NCI-H1930 (cell line): ENCODE measurements at regions not wholly inside any gene's neighbourhood (a gene's known extent, or its start where the extent isn't known, plus 50 kb on each side); places are given as distances from the start of the nearest gene placed in this dataset.
"Not testable (repeated sequence)": the region's sequence is repeated elsewhere in the genome, so short reads cannot be mapped to it uniquely, and the experiment has no call there.

Experiments used
- DNase-seq, 2 experiments: peaks; one replicate each; lab custom pipeline; 2025; lab: John Stamatoyannopoulos, UW

DNA sequence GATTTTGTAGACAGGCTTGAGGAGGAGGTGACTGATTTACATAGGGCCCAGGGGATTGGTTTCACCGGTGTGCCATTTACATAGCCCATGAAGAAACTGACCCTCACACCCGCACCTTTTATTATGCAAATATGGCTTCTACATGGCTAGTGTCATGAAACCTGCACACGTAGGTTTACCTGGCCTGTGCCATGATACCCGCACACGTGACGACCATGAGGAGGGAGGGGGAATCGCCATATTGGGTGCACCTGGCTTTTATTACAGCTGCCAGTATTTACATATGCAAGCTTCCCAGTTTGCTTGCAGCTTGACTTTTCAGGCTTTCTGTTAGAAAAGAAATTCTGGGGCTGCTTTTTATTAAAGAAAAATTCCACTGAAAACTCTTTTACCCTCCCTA, 359.7 kb downstream of the ADAM29 start:
- DNase-seq: no peak

DNA sequence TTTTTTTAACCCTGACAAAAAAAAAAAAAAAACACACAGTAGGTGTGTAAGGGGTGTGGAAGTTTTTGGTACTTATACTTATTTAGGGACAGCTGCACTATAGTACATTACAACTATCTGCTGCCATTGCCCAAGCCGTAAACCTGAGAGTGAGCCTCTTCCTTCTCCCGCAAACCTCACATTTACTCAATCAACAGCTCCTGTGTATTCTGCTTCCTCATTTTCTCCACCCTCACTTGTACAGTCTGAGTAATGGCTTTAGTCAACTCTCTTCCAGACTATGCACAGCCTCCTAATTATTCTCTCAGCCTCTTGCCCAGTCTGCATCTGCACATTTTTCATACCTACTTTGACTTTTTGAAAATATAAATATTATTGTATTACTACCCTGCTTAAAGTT, 362.0 kb downstream of the ADAM29 start:
- DNase-seq: no peak

DNA sequence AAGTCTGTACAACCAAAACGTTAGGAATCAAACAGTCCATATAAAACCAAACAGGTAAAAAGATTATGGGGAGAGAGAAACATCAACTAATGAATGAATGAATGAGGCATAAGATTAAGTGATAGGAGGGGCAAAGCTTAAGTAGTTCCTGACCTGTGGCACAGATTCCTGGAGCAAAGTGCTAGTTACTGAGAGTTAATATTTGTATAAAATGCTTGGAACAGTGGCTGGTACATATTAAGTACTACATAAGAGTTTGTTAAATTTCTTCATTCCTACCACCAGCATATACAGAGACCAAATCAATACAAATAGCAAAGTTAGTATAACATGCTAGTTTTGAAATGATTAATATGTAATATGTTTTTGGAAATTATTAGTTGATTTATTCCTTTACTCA, 363.7 kb downstream of the ADAM29 start:
- no peak for DNase-seq

DNA sequence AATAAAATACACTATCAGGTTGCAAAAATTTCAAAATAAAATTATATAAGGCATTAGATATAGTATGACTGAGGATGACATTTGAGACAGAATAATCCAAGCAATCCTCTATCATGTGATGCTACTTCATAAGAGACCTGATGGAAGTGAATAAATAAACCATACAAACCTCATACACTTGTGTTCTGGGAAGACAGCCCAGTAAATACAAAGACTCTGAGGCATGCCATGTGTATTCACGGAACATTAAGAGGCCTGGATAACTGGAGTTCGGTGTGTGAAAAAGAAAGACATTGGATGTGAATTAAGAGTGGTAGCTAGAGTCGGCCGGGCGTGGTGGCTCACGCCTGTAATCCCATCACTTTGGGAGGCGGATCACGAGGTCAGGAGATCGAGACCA, 364.2 kb downstream of the ADAM29 start:
- DNase-seq: no peak

DNA sequence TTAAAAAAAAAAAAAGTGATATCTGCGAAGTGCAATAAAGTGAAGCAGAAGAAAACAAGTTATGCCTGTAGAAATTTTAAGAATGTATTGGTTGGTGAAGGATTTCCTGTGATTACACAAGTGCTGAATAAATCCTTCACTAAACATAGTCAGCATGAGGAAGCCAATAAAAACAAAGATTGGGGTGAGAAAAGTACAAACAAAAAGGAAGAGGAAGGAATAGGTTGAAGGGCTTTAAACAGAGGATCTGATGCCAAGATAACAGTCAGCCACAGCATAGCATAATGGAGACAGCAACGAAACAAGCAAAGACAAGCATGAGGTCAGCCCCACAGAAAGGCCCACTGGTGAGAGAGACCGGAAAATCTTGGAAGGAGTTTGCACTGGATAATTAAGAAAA, 372.2 kb downstream of the ADAM29 start:
- no peak for DNase-seq

DNA sequence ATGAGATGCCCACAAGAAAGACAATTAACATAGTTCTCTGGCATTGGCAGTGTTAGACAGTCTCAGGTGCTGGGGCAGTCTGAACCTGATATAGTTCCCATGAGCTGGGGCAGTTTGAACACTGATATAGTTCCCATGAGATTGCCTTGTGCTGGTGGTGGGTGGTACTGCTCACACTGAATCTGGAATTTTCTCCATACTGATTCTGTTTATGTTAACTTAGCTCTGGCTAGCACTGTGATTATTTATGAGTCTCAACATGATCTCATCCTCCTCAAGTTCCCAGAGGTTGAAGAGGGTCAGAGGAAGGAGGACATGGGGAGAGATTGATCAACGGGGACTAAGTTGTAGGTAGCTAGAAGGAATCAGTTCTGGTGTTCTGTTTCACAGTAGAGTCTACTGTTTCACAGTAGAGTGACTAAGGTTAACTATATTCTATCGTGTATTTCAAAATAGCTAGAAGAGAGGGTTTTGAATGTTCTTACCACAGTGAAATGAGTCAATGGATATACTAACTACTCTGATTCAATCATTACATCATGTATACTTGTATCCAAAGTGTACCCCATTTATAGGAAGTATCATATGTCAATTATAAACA, 379.9 kb downstream of the ADAM29 start:
- DNase-seq: no peak

DNA sequence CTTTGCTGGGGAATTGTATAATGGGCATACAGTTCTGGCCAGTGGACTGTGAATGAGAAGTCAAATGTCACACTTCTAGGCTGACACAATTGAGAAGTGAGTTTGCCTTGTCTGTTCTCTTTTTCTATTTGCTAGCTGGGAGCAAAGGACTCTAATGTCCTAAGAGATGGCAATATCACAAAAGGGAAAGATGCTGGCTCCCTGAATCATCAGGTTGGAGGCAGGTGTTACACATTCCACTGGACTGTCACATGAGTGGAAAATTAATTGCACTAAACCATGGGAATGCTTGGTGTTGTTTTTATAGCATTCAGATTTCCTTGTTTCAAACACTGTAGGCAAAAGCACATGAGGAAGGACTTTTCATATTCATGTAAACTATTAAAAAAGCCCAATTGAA, 388.3 kb downstream of the ADAM29 start:
- DNase-seq: no peak

DNA sequence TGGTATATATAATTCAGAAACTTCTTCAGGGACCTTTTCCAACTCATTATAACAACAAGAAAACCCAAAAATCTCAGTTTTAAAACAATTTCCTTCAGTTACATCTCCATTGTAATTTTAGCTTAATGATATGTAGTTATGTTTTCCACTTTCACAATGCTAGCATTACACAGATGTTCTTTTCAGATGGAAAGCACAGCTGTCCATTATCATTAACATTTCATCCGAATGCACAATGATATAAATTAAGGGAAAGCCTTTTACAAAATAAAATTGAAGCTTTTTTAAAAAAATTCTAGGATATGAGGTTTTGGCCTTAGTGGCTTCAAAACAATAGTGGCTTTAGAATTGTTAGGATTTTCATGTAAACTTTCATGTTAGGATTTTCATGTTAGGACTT, 389.2 kb downstream of the ADAM29 start:
- DNase-seq: no peak

DNA sequence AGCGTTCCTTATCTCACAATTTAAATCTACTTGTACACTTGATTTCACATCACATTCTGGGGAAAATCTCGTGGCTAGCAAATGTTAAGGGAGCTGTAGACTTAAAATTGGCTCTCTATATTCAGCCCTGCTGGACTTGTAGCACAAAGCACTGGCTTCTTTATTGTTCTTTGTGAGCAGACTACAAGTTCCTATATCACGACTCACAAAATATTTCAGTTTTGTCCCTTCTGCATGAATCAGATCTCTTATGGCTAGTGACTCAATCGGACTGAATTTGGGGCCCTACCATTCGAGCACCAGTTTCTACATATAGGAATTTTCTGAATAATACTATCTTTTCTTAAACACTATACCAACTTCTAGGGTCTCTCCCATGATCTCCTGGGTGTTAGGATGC, 390.1 kb downstream of the ADAM29 start:
- DNase-seq: no peak

DNA sequence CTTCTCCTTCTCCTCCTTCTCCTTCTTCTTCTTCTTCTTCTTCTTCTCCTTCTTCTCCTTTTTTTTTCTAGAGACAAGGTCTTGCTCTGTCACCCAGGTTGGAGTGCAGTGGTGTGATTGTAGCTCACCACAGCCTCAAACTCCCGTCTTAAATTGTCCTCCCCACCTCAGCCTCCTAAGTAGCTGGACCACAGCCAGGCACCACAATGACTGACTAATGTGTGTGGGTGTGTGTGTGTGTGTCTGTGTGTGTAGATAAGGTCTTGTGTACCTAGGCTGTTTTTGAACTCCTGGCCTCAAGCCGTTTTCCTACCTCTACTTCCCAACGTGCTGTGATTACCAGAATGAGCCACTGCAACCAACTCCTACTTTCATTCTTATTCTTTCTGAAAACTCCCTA, 390.9 kb downstream of the ADAM29 start:
- no peak for DNase-seq

DNA sequence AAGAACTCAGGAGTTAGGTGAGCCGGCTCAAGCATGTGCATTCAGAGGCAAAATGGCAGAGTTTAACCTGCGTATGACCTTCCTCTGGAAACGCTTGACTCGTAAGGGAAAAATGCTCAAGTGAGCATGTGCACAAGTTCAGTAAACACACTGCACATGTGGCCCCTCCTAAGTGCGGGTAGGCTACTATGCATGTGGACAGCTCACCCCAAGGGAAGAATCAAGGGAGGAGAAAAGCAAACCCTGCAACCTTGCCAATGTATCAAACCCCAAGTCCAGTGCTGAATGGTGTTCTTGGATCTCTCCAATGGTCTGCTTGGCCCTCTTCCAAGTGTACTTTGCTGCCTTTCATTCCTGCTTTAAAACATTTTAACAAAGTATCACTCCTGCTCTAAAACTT, 407.1 kb downstream of the ADAM29 start:
- DNase-seq: no peak

DNA sequence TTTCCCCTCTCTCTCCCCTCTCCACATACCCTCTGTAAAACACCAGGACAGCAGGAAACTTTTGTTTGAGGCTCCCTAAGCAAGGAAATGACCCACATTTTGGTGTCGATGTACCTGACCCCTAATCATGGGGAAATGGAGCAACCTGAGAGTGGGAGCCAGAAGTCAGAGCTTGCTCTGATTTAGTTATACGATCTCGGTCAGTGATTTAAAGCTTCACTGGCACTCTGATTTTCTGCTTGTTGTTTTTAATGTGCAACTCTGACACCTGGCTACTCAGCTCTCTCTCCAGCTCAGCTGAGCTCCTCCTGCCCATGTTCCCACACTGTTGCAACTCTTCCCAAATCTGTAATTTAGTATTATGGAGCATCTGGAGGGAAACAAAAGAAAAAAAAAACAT, 408.6 kb downstream of the ADAM29 start:
- no peak for DNase-seq

DNA sequence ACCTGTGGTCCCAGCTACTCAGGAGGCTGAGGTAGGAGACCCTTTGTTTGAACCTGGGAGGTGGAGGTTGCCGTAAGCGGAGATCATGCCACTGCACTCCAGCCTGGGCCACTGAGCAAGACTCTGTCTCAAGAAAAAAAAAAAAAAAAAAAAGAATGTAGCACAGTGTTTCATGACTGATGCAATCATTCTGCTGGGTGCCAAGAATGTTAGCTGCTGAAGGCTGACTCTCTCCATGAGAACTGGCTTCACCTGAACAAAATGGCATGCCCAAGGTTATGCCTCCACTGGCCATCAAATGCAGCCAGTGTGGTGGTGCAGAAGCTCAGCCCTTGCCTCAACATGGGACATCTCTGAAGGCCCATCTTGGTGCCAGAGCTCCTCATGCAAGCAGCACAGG, 412.1 kb downstream of the ADAM29 start:
- no peak for DNase-seq

DNA sequence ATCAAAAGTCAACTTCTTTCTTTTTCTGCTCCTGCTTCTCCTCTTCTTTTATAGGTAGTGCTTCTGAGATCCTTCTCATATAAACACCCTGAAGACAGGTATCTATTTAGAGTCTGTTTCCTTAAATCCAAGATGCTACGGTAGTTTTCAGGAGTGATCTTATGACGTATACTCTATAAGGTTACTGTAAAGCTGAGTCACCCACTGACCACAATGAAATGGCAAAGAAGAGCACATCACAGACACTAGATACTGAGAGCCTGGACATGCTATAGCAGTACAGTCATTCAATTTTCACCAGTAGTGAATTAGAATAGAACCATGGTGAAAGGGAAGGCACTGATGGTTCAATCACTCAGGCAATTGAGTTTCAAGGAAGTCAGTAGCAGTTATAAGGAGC, 412.5 kb downstream of the ADAM29 start:
- DNase-seq: no peak

DNA sequence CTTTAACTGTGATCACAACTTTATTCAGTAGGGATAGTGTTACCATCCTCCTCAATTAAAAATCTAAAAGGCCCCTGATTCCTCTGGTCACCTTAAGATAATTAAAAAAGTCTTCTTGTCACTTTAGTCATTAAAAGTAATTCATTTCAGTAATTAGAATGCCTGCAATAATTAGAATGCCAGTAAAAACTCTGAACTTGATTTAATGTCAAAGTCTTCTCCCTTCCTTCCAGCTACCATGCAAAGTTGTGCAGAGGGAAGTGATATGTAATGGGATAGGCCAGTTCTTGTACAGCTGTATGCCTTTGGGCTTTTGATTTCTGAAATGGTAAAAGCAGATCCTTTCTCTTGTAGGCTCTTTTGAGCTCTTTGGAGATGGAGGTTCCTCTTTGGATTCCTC, 417.2 kb downstream of the ADAM29 start:
- DNase-seq: no peak

DNA sequence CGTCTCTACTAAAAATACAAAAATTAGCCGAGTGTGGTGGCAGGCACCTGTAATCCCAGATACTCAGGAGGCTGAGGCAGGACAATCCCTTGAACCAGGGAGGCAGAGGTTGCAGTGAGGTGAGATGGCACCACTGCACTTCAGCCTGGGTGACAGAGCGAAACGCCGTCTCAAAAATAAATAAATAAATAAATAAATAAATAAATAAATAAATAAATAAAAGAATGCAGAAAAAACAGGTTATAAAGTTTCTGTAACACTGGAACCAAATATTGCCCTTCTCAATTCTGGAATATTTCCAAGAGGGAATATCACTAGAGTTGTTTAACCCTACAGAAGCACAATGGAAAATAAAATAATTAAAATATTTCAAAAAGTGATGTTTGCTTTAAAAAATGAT, 418.4 kb downstream of the ADAM29 start:
- DNase-seq: not testable (repeated sequence)

DNA sequence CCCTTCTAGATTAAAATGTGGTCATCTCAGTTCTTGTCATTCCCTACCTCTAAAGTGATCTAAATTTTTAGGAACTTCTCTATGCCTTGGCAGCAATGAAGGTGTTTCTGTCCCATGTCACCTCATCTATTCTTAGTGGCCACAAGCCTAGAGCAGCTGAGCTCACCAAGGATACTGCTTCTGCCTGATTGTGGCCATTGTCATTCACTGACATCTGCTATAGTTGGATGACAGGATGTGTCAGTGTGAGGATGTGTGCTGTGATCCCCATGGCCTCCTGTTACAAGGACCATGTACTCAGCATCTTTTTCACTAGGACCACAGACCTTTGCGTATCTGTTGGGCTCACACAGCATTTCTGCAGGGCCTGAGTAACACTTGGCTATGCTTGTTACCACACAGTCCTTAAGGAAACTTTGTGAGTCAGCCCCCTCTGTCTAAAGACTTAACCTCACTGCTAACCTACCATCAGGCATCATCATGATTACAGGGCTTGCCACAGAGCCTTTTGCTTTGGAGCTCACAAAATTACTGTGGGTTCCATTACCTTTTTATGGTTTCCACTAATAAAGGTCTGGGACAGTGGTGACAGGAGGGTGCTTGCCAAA, 421.0 kb downstream of the ADAM29 start:
- no peak for DNase-seq

DNA sequence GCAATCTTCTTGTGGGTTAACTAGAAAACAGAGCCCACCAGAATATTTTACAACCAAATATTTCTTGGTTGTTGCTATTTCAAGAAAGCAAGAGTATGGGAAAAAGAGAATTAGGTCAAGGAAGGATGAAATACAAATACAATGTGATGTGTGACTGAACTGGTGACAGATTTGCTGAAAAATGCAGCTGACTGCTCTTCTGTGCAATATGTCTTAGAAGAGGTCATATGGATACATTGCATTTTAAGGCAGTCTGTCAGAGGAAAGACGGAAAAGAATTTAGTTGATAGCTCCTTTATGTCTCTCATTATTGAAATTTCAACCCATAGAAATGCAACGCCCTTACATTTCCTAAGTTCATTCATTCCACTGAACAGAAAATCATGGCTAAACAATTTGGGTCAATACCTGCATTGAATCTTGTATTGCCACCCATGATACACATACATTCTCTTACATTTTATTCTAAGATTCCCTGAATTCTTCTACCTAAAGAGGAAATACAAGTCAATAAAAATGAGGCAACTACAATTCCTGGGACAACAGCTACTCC, 423.1 kb downstream of the ADAM29 start:
- no peak for DNase-seq

DNA sequence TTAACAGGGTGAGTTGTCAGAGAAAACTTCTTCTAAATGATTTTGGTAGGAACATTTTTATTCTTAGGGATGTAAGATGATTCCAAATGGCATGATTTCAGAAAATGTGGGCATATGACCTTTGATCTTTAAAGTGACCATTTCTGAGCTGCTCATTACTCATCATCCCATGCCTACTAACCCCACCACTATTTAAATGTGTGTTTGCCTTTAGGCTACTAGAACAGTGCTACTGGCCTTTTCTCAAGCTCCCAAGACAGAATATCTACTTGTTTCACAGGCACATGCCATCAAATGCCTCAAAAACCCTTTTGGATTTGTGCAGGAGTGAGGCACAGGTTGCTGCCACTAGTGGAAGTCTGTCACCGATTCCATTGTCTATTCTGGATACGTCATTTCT, 428.2 kb downstream of the ADAM29 start:
- no peak for DNase-seq

DNA sequence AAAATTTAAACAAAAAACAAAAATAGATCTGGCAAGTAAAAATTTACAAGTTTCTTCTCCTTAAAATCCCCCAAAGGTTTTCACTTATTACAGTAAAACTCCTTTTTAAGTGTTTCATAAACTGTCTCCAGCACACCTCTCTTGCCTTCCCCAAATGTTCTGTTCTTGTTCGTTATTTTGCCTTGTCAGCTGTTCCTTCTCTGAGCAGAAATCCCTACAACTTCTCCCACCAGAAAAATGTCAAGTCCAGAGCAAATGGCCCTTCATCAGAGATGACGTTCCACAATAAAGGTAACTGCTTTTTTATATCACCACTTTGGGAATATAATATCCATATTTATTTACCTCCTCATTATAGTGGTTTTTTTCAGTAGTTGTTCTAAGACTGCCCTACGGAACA, 432.1 kb downstream of the ADAM29 start:
- no peak for DNase-seq

DNA sequence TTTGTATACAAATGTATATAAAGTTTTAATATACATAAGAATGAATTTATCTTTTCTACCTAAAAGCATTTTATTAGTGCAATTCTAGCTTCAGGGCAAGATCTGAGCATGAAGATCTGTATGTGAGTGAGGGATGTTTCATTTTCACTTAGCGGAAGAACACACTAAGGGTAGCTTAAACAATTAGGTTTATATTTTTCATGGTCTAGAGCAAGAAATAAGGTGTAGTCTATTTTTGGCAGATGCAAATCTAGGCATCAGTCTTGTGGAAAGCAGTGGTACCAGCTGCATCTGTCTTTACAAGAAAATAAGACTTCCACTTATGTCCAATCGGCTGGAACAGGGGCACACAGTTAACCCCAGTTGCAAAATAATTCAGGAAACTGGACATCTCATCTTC, 433.3 kb downstream of the ADAM29 start:
- no peak for DNase-seq

DNA sequence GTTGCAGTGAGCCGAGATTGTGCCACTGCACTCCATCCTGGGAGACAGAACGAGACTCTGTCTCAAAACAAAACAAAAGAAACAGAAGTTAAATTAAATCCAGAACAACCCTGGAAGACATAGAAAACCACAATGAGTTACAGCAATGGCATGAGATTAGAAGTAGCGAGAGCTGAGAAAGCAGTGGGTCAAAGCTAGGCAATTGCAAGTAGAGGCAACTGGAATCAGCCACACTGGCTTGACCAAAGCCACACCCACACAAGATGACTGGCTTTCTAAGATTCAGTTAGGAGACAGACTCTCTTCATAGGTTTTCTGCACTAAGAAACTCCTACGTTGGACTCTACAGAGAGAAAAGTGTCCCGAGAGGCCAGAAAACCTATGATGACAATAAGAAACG, 443.0 kb downstream of the GPM6A start:
- no peak for DNase-seq

DNA sequence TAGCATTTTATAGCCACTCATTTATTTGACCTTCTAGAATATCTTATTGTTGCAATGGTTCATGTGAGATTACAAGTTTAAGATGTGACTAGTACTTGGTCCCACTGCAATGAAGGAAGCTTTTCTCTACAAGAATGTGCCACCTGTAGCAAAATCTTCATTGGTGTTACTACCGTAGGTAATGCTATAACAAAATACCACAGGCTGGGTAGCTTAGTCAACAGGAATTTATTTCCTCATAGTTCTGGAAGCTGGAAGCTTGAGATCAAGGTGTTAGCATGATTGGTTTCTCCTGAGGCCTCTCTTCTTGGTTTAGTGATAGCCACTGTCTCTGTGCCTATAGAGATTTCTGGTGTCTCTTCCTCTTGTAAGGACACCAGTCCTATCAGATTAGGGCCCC, 441.0 kb downstream of the GPM6A start:
- no peak for DNase-seq

DNA sequence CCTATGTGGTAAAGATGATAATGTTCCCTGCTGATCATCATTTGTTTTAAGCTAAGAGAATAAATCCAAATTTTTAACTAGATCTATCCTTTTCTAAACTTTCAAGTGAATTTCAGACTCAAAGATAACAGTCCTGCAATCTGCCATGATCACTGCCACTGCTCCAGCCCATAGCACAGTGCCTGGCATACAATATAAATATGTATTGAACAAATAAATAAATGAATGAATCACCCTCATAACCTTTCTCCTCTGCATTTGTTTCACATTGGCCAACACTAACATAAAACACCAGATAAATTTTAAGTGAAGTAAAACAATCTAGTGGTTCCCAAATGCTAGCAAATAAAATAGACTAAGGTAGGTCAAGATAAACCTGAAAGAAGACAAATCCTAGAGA, 439.0 kb downstream of the GPM6A start:
- DNase-seq: no peak
